Right lung (tissue), 2 donors: ENCODE measurements at regions not wholly inside any gene's neighbourhood (a gene's known extent, or its start where the extent isn't known, plus 50 kb on each side); places are given as distances from the start of the nearest gene placed in this dataset.
A peak's percentile ranks its signal among the peaks of the same experiment; 100 is the strongest.
"Not testable (repeated sequence)": the region's sequence is repeated elsewhere in the genome, so short reads cannot be mapped to it uniquely, and the experiment has no call there.

Experiments used
- DNase-seq, 2 donors: peaks; one replicate each; pipeline ENCODE4 v3.0.0-alpha.2; 2013

- no peak for DNase-seq
Observed at GRCh38 chr9:30299126-30299780, 2085.2 kb upstream of the ACO1 start.

DNA sequence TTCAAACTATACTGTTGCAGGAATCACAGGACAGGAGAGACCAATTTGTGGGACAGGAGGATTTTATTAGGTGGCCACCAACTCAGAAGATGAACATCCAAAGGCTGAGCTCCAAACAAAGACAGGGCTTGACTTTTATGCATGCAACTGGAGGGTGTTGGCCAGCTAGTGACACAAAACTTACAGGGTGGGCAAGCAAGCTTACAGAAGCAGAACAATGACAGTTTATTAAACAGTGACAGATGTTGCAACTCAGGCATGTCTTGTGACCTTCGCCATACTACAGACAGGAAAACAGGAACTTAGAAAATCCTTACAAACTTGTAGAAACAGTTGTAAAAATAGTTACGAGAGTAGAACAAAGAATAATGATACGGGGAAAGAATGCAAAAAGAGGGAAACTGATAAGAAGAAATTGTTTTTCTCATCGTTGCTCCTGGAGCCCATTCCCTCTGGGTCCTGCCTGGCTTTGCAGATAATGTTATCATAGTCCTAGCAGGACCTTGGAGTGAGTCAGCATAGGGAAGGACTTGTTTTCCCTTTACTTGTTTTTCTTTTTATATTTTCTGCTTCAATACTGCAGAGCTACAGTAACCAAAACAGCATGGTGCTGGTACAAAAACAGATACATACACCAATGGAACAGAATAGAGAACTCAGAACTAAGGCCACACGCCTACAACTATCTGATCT lies 2083.0 kb upstream of the ACO1 start:
- DNase-seq = no peak

DNA sequence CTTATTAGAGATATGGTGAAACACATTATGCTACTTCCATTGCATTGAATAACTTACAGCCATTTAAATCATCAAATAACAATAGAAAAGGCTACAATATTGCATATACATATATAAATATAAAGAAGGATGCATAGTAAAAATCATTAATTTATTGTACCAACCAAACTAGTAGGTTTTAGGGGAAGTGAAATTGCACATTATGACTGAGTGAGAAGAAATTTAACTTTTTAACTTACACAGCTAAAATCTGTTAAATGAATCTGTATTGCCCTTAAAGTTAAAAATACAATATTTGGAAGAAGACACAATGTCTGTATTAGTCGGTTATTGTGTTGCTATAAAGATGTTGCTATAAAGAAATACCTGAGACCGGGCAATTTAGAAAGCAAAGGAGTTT lies 2073.7 kb upstream of the ACO1 start:
- DNase-seq = no peak

- no peak for DNase-seq
Observed at GRCh38 chr9:30329431-30329830, 2055.0 kb upstream of the ACO1 start.

- no peak for DNase-seq
Observed at GRCh38 chr9:30348904-30349303, 2035.5 kb upstream of the ACO1 start.

DNA sequence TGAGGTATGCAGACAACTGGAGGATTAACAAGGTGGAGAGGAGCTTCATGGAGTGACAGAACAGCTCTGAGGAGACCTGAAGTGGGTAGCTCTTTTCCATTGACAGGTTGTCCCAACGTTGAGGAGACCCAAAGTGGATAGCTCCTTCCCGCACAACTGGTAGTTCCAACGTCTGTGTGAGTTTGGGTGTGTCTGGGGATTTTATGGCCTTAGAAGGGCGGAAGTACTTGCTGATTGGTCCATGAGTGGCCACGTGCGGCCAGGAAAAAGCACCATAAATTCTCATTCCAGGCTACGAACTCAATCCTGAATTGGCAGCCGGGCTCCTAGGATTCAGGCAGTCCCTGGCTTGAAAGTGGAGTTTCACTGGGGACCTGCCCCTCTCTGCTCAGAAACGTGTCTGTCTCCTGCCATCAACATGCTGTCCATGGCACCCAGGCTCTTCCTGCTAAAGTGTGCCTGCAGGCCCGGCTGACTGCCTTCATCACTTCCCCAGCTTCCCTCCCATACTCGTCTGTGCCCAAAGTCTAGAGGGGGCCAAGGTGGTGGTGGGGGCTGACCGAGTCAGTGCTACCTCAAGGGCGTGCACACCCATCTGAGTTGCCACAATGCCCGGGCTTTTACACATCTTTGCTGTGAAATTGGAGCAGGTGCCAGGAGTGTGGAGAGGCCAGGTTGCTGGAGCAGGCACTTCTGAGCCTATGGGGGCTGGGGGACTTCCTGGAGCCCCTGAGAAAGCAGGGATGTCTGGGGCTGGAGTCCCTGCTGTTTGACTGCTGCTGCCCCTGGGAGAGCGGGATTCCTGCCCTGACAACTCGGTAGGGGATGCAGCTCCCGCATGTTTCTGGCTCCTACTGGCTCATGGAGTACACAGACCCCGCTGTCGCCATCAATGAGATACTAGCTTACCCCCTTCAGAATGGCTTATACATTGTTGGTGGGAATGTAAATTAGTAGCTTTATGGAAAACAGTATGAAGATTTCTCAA lies 2034.6 kb upstream of the ACO1 start:
- DNase-seq = no peak

GRCh38 chr9:30356221-30356620 lies 2028.2 kb upstream of the ACO1 start:
- no peak for DNase-seq

- no peak for DNase-seq
Observed at GRCh38 chr9:30362373-30362772, 2022.1 kb upstream of the ACO1 start.

GRCh38 chr9:30366140-30366539 lies 2018.3 kb upstream of the ACO1 start:
- not testable (repeated sequence) for DNase-seq

- DNase-seq = no peak
Observed at GRCh38 chr9:30382271-30382670, 2002.2 kb upstream of the ACO1 start.

DNA sequence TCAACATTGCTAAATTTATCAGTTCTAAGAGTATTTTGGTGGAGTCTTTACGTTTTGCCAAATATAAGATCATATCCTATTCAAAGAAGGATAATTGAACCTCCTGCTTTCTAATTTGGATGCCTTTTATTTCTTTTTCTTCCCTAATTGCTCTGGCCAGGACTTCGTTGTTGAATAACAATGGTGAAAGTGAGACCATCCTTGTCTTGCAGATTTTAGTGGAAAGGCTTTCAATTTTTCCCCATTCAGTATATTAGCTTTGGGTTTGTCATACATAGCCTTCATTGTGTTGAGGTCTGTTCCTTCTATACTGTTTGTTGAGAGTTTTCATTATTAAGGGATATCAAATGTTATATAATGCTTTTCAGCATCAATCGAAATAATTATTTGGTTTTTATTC lies 1974.2 kb upstream of the ACO1 start:
- no peak for DNase-seq

DNA sequence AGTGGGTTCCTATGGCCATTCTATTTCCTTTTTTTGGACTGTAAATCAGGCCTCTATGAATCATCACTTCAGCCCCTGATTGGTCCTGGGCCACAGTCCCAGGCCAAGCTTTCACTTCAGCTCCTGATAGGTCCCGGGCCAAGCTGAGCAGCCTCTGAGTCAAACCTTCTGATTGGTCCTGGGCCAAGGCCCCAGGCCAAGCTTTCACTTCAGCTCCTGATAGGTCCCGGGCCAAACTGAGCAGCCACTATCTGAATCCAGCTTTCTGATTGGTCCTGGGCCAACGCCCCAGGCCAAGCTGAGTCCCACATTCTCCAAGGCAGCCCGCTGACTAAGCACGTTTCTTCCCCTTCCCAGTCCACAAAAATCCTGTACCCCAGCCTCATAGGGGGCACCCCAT lies 1972.9 kb upstream of the ACO1 start:
- no peak for DNase-seq

DNA sequence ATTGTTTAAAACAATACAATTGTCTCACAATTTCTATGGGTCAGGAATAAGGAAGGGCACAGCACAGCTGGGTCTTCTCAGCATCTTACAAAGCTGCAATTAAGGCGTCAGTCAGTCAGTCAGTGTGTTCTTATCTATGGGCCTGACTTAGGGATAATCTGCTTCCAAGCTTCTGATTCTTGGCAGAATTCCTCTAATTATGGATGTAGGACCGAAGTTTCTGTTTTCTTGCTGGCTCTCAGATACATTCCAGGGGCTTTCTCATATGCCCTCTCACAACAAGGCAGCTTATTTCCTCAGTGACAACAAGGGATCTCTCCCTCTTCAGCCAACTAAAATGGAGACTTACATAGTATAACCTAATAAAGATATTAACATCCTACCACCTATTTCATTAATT lies 1925.3 kb upstream of the ACO1 start:
- DNase-seq = peak; percentile 13 to 37

- no peak for DNase-seq
Observed at GRCh38 chr9:30476826-30477225, 1907.6 kb upstream of the ACO1 start.

DNA sequence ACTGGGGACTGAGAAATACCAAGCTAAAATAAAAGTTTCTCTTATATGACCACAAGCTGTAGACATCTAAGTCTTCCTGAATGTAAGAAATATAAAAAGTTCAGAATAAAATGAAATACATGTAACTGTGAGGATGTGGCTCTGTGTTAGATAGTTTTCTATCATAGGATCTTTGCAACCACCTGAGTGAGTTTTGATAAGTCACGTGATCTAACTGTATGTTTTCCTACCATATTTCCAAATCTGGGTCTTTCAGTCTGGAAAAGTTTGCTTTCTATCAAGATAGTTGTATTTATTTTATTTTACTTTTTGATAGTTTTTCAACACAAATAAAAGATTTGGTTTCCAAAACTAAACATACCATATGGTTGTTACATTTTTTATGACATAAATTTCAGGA lies 1905.8 kb upstream of the ACO1 start:
- DNase-seq = no peak

GRCh38 chr9:30482499-30482898 lies 1901.9 kb upstream of the ACO1 start:
- DNase-seq = no peak

DNA sequence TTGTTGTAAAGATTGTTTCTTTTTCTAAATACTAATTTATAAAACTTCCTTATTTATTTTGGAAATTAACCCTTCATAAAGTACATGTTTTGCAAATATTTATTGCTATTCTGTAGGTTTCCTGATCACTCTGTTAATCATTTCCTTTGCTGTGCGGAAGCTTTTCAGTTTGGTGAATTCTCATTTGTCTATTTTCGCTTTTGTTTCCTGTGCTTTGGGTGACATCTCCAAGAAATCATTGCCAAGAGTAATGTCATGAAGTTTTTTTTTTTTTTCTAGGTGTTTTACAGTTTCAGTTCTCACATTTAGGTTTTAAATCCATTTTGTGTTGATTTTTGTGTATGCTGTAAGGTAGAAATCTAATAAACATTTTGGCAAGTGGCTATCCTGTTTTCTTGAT lies 1899.8 kb upstream of the ACO1 start:
- no peak for DNase-seq

DNA sequence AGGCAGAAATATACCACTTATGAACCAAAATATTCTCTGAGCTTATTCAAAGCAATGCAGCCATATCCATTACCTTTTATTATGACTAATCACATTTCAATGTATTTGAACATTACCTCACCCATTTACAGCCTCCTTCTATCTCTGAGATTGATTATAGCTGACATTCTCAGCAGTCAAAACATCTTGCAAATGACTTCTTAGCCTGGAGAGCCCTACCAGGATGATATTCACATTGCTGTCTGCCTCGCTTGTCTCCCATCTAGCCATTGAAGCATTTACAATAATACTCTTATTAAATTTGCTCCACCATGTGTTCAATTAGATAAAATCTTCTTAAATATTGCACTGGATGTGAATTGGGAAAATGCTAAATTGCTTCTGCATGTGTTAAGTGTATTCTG lies 1879.9 kb upstream of the ACO1 start:
- no peak for DNase-seq

DNA sequence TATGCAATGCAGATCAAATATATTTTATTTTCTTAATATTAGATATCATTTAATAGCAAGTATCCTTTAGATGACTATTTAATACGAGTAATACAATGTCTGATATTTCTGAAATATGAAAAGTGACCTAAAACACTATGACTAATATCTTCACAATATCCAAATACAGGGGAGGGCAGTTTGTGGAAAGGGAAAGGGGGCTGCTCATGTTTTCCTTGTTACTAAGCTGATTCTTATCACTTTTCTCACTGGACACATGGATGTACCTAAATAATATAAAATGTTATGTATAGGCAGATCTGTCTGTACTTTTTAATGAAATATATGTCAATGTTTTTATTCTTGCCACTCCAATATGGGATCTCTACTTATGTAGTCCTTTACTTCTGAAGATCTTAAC lies 1879.1 kb upstream of the ACO1 start:
- no peak for DNase-seq

DNA sequence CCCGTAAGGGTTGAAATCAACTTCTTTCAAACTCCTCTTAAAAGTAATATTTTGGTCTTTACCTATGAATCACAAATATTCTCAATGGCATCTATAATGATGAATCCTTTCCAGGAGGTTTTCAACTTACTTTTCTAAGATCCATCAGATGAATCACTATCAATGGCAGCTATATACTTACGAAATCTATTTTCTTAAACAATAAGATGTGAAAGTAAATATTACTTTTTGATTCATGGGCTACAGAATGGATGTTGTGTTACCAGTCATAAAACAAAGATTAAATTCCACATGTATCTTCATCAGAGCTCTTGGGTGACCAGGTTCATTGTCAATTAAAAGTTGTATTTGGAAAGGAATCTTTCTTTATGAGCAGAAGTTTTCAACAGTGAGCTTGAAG lies 1877.7 kb upstream of the ACO1 start:
- no peak for DNase-seq

DNA sequence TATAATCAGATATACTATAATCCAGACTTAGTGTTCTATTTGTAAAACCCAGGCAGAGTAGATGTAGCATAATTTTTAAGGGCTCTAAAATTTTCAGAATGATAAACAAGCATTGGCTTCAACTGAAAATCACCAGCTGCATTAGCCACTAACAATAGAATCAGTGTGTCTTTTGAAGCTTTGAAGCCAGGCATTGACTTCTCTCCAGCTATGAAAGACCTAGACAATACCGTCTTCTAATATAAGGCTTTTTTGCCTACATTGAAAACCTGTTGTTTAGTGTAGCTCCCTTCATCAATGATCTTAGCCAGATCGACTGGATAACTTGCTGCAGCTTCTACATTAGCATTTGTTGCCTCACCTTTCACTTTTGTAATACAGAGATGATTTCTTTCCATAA lies 1877.3 kb upstream of the ACO1 start:
- no peak for DNase-seq

GRCh38 chr9:30511666-30512065 lies 1872.8 kb upstream of the ACO1 start:
- DNase-seq = no peak

GRCh38 chr9:30519166-30519565 lies 1865.3 kb upstream of the ACO1 start:
- no peak for DNase-seq
